Fibroblast of pulmonary artery (primary cell): ENCODE measurements at regions not wholly inside any gene's neighbourhood (a gene's known extent, or its start where the extent isn't known, plus 50 kb on each side); places are given as distances from the start of the nearest gene placed in this dataset.

Source experiments
- DNase-seq: peaks from one replicate; pipeline ENCODE4 v3.0.0-alpha.2; 2010; ENCODE audit warnings: low read depth
- H3K4me3 ChIP-seq: replicated peaks from 2 replicates; pipeline ENCODE4 v1.5.1; 2011; ENCODE audit warnings: low read depth, mild to moderate bottlenecking, control low read depth, low read length, moderate library complexity
- CTCF ChIP-seq: IDR thresholded peaks from 2 replicates; pipeline ENCODE4 v1.5.1; 2011; ENCODE audit warnings: mild to moderate bottlenecking, control low read depth, low read length, inconsistent platforms; ENCODE audit errors: missing control alignments

- no peak for TF ChIP-seq CTCF
- H3K4me3 ChIP-seq: no peak overlapping the region
- DNase-seq: no peak
Measured at GRCh38 chr9:113741886-113742854, 133.9 kb upstream of the ZNF618 start.

GRCh38 chr9:113742878-113743277 is 133.2 kb upstream of the ZNF618 start:
- DNase-seq: no peak
- no peak for TF ChIP-seq CTCF
- no peak overlapping the region for H3K4me3 ChIP-seq

DNA sequence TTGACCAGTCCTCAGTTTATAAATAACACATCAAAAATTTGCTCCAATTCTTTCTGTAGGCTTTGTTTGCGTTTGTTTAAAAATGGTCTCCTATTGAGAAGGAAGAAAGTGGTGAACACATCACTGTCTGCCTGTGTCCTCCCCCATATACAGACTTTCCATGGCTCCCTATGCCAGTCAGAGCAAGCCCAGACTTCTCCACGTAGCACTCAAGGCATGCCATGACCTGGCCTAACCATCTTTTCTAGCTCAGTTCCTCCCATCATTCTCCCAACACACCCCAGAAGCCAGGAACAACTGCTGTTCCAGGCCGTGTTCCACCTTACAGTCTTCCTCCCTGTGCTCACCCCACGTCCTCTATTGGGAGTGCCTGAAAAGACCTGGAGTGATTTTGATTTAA is 129.6 kb upstream of the ZNF618 start:
- H3K4me3 ChIP-seq: no peak overlapping the region
- no peak for TF ChIP-seq CTCF
- no peak for DNase-seq

DNA sequence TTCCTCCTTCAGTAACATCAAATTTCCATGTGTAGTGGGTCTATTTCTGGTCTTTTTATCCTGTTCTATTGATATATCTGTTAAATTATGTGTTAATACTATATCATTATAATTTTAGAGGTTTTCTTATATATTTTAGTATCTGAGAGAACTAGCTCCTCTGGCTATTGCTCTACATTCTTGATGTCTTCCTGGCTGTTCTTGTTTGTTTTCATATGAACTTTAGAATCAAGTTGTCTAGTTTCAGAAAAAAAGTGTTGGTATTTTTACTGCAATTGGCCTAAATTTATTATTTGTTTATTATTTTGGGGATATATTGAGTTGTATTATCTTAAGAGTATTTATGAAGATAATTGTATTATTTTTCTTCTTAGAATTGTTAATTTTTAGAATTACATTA is 128.0 kb upstream of the ZNF618 start:
- TF ChIP-seq CTCF: no peak
- H3K4me3 ChIP-seq: no peak overlapping the region
- DNase-seq: no peak

DNA sequence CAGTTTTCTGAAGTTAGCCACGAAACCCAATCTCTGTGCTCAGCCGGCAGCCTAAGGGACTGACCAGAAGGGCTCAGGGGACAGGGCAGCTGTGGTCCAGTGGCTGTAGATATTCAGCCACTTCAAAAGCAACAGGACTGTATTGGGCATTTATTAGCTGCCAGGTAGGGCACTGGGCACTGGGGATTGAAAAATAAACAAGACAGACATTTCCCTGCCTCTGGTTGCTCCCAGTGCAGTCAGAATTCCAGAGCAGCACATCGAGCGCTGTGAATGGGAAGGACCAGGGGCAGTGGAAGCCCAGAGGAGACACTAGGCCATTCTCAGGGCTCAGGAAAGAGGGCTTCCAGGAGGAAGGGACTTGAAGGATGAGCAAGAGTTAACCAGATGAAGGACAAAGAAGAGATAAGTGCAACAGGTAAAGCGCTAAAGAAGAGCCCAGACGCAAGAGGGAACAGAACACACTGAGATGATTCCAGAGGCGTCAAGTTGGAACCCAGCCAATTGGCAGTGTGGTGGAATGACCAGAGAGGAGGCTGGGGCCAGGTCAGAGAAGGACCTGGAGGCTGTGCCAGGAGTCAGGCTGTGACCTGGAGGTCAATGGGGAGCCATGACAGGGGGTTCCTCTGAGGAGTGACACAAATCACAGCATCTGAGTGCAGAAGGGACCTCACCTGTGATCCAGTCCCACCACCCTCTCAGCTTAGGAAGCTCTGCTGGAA is 122.5 kb upstream of the ZNF618 start:
- TF ChIP-seq CTCF: no peak
- H3K4me3 ChIP-seq: no peak overlapping the region
- DNase-seq: no peak

- DNase-seq: no peak
- TF ChIP-seq CTCF: no peak
- H3K4me3 ChIP-seq: no peak overlapping the region
Measured at GRCh38 chr9:113754739-113755138, 121.4 kb upstream of the ZNF618 start.
